ENCODE measurements at regions not wholly inside any gene's neighbourhood (a gene's known extent, or its start where the extent isn't known, plus 50 kb on each side); places are given as distances from the start of the nearest gene placed in this dataset.

DNA sequence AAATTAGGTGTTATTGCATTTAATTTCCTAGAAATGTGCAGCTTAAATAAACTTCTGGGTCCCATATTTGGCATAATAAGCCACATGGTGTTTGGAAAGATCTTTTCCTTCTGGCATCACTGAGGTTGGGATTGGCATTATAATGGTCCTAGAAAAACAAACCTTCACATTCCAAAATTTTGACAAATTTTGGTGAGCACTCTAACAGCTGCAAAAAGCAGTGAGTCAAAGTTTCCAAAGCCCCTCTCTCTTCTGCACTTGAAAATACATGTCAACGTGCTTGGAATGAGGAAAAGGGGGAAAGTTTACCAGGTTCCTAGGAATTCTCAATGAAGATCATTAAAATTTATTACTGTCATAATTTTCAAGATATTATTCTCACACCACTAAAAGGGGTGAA, 77.8 kb upstream of the STK17B start:
- no peak for DNase-seq

DNA sequence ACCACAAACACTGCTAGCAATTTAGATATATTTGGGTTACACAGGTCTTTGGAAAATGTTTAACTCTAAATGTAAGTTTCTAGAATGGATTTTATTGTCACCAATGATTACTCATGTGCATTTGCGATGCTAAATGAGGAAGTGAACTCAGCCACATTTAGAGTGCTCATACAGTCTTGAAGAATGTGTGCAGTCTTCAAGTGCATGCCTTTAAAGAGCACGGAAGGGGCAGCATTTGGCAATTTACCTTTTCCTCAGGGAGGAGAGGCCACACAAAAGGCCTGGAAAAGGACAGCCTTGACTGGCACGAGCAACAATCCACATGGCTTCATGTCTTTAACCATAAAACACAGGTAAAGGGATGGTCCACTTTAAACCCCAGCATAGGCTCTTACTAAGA, 78.5 kb upstream of the STK17B start:
- DNase-seq = no peak

DNA sequence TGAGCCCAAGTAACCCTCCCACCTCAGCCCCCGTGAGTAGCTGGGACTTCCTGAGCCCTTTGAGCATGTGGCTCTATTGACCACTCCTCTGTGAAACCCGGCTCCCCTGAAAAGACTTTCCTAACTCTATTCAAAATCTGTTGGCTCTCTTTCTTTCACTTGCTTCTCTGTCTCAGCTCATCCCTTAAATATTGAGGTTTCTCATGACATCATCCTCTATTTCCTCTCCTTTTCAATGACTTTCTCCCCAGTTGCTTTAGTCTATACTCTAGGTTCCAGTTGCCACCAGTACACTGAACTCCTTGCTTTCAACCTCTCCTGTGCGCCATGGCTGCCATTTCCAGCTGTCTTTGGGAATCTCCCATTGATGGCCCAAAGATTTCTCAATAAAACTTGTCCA, 79.8 kb upstream of the STK17B start:
- no peak for DNase-seq

DNA sequence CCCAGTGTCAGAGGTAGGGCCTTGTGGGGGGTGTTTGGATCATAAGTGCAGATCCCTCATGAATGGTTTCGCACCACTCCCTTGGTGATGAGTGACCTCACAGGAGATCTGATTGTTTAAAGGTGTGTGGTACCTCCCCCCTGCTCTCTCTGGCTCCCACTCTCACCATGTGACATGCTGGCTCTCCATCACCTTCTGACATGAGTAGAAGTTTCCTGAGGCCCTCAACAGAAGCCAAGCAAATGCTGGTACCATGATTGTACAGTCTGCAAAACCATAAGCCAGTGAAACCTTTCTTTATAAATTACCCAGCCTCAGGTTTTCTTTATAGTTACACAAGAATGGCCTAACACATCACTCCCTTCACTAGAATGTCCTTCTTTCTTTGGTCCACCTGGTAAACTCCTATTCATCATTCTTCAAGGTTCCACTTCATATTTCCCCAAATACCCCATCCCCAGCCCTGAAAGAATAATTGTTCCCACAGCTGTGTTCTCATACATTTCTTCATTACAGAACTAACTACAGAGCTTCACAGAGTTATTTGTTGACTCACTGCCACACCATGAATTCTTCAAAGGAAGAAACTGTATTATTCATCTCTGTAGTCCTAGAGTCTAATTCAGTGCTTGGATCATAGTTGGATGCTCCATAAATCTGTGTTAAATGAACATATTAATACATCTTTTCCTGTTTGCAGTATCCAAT, 81.2 kb upstream of the STK17B start:
- DNase-seq = no peak

DNA sequence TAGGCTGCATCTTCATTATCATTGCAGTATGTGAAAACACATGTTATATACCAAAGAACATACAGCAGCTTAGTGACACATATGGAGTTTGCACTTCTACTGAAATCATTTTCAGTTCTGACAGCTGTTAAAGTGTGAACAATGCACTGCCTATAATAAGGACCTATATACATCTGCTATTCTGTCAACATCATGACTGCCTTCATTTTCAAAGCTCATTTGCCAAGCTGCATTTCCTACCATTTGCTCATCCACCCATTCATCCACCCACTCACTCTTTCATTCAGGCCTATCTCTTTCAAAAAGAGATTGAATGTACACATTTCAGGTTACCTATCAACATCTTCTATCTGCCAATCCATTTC, 81.7 kb upstream of the STK17B start:
- DNase-seq = no peak

DNA sequence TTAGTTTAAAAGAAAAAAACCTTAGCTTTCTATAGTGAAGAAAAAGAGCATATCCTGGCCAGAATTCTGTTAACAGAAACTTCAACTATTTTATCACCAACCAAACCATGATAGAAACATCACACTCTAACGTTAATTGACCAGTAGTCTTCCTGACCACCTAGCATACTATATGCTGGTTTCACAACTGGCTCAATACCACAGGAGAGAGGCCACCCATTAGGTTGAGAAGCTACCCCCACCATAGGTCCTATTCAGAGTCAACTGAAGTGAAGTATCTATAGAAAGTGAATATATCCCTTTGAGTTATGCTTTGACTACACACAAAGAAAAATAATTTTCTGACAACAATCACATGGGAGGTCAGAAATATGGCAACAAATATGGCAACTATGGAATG, 85.2 kb upstream of the STK17B start:
- DNase-seq = no peak

DNA sequence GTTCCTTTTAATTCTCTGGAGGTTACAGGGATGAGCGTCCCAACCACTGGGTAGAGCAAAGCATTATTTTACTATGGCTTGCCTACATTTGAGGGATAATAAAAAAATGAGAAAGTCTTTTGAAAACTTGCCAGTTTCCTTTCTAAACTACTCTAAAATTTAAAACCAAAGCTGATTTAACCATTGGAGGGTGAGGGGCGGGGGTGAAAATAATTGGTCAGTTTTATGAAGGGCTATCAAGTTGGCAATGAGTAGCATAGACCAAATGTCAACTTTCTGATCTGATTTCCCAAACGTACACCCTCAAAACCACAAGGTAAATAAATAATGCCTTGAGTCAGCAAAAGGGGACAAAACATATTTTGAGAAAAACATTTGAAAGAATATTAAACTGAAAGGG, 85.7 kb upstream of the STK17B start:
- DNase-seq = no peak

DNA sequence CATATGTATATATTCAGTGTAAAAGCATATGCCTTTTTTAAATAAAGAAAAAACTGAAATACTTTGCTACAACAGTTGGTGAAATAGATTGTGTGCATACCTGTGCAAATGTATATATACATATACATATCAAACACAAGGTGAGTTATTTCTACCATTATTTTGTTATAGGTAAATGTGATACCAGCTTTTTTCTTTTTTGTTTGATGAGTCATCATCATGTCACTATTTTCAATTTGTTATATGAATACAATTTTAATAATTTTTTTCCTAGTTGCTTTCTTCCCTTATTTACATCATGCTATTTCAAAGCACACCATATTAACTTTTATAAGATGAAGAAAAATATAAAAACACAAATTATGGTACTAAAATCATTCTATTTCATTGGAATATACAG, 87.0 kb upstream of the STK17B start:
- no peak for DNase-seq

DNA sequence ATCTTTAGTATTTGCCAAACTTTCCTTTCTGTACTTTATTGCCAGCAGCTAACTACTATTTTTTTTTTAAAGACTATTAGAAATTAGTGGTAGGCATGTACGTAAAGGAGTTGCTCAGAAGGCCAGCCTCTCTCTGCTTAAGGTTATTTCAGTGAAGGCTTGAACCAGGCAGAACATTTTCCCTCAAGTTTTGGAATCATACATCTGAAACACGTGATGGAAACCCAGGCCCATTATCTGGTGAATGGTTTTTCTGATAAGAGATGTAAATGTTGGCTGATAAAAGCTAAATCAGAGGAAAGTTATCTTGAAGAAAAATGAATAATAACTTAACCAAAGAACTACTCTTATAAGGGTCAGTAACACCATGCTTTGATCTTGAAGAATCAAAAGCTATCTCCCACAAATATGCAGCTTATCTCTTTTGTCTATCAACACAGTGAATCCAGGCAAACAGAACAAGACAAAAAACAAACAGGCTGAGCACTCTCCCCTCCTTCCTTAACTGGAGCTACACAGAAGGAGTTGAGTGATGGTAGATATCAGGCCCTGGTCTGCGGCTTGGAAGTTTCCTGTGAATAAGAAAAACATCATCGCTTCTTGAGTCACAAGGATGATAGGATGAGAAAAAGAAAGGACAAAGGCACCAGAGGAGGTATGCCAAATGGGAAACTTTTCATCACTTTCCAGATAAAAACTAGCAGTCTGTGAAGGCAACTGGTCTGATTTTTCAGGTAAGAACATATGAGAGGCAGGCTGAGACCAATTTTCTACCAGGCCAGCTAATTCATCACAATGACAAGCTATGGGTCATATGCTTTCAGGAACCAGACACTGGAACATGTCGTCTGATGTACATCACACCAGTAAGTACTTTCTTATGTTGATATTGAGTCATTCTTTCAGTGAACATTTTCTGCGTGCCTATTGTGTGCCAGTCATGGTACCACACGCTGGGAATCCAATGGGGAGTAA, 88.4 kb upstream of the STK17B start:
- DNase-seq = no peak

DNA sequence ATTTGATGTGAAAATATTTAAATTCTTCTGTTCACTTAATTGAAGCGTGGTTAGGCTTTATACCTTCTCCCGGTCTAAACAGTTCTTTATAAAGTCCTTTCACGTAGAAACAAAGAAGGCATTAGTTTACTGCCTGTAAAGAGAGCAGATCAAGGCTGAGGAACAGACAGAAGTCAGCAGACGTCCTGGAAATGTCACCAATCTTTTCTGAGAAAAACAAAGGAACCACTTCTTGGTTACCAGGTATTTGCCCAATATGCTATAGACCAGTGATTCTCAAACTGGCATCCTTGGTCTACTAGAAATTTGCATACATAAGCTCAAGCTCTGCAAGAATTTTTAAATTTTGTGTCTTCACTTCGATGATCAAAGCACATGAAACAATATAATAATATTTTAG, 89.2 kb upstream of the STK17B start:
- no peak for DNase-seq

DNA sequence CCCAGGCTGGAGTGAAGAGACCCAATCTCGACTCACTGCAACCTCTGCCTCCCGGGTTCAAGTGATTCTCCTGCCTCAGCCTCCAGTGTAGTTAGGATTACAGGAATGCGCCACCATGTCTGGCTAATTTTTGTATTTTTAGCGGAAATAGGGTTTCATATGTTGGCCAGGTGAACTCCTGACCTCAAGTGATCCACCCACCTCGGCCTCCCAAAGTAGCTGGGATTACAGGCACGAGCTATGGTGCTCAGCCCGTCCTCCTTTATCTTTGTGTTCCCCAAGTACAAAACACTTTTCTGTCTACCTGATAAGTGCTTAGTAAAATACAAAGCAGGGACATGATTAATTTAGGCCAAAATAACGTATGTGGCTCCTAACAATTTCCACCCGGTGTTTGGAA, 91.2 kb upstream of the STK17B start:
- DNase-seq = no peak

DNA sequence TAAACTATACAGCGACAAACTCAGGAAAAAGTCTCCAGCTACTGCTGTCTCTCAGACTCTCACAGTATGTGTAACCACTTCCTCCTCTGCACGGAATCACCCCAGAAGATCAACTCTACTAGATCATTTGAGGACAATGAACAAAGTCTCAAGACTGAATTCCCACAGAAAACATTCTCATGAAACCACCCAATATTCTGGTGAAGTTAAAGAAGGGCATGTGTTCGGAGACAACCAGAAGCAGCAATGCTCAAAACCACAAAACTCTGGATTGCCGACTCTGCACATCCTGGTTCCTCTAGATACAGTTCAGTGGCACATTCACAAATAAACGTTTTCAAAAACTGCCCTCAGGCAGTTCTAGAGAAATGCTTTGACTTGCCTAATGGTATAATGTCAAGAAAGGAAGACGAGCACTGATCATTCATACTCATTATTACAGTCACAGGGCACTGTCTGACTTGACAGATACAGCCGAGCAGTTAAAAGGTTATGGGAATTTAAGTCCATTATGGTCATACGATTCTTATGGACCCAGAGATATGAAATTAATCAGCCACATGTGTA, 91.9 kb upstream of the STK17B start:
- no peak for DNase-seq

DNA sequence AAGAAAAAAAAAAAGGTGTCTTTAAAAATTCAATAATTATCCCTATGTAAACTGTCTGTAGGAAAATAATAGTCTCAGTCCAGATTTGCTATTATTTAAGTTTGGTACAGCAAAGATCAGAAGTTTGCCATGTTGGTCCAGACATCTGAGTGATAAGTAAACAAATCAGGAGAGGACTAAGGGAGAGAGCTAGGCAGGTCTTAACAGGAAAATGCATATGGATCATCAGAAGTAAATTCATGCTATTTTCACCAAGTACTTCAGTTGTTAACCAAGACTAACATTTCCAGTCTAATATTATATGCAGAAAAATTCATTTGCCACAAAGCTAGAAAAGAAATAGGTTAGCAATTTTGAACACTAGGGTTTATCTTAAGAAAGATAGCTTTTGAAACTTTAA, 95.0 kb upstream of the STK17B start:
- DNase-seq = no peak

DNA sequence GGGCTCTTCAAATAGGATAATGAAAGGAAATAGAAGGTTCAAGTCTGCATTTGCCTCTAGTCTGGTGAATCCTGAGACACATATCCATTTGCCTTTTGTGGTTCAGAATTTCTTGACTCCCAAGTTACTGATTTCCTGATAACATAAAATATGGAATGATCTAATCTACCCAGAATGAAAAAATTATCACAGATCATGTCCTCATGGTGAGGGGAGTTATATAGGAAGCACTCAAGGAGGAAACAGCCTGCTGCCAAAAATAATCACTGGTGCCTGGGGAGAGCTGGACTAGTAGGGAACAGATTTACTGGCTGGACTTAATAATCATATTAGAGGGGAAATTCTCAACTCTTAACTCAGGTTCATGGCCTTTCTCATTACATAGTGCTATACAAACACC, 95.5 kb upstream of the STK17B start:
- no peak for DNase-seq

DNA sequence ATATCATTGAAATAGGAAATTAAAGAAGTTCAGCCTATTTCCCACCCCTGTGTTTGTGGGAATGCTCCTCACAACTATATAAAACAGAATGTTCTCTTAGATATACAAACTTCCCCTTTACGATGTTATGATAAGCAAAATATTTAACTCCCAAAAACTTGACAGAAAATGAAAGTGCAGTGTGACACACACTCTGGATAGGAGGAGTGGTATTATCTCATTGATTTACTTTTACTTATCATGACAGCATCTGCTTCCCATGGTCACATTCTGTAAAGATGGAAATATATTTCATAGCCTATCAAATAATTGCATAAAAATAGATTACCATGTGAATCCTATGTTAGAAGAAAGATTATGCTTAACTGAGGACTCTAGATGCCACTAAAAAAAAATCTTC, 96.6 kb upstream of the STK17B start:
- no peak for DNase-seq

DNA sequence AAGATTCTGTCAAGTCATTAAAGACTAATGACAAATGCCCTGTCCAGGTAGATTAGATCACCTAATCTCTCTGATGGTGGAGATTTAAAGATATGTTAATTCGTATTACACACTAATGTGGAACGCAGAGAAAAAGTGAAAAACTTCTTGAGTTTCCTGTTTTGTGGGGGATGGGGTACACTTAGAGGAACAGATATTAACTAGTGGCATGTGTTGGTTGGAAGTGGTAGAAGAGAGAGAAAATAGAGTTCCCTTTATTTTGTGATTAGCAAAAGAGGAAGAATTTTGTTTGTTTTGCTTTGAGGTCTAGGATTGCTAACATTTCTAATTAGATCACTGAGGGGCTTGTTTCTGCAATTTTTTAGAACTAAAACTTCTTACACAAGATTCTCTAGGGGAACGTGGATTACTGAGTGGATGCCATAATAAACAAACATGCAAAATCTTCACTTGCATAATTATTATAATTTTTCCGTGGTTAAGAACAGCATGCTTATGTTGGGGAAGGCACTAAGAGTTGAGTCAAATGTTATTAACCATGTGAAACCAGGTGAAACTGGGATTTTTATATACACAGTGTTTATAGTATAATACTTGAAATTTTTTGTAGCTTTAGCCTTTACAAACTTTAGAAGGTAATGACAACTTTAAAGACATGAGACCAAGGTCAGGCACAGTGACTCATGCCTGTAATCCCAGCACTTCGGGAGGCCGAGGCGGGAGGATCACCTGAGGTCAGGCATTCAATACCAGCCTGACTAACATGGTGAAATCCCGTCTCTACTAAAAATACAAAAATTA, 97.4 kb upstream of the STK17B start:
- DNase-seq = no peak

DNA sequence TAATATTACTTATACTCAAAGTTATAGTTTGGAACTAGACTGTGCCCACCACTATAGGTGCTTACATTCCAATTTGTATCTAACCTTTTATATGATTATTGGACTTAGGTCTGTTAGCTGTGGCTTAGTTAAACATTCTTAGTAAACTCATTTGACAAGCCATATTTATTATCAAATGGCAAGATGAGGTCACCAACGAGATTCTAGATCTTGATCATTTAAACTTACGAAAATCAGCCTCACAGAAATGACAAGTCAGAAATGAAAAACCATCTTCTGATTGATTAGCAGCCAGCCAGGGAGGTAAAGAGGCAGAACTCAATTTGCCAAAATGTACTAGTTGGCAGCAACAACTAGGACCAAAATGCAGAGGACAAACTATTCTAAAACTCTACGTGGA, 100.4 kb upstream of the STK17B start:
- DNase-seq = no peak

DNA sequence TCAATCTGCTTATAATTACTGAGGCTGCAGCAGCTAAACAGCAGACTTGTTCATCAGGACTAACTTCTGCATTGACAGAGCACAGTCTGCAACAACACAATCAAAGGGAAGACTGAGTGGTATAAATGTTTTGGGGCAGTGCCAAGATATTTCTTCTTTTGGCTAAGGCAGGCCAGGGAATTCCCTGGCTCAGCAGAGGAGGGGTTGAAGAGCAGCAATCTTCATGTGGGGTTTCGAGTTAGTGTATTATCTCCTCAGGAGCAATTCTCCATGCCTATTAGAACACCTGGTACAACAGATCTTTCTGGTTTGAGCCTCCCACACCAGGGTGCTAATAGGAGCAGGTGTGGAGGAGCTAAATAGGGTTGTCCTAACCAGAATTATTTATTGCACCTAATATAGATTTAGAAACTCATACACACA, 103.0 kb upstream of the STK17B start:
- peak; percentile 28 for DNase-seq

DNA sequence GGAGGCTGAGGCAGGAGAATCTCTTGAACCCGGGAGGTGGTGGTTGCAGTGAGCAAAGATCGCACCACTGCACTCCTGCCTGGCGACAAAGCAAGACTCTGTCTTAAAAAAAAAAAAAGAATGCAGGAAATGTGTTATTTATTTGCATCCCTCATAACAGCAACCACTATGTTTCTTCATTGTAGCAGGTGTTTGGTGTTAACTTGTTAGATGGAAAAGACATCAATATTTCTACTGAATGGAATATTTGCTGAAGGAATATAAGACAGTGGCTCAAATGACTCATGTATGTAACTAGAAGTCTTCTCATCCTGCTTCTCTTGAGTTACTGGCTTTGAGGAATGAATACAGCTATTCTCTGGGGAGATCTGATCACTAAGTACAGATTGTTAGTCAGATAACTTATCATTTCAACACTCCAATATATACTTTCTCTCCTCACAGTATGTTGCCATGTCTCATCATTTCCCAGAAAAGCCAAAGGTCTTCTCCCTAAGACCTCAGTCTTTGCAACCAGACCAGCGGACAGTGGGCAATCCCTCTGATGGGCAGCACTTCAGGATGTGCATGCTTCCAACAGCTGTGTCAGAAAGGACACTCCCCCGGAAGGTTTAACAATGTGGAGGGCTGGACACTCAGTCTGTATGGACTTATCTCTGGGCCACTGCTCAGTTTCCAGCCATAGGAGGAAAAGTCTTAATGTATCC, 104.4 kb upstream of the STK17B start:
- no peak for DNase-seq

DNA sequence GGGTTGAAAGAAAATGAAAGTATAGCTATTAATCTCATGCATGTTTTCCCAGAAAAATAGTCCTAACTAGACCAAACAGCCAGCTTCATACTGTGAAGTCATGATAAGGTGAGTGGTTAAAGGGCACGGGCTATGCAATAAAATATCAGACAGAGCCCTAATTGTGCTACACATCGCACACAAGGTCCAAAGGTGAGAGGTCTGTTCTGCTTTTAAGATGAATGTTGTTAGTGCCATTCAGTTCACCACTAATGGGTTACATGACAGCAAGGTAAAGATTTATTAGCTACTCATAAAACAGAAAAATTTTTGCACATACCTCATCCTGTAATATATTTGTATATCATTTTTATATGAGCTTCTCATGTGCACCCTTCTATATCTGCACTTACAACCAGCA, 105.0 kb upstream of the STK17B start:
- no peak for DNase-seq

DNA sequence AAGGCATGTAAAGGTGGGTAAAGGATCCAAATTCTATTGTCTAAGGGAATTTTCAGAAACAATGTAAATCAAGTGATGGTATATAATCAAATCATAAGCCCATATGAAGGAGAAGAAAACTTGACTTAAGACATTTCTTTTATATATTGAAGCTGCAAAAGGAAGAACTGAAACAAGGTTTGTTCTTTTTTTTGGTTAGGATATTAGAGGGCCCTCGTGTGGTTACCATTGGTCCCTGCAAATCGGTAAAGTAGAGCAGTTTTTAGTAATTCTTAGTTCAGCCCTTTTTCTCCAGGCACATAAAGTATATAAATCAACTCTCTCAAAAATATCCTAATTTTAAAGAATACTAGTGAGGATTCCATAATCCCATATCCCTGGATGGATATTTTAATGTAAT, 105.6 kb upstream of the STK17B start:
- no peak for DNase-seq

DNA sequence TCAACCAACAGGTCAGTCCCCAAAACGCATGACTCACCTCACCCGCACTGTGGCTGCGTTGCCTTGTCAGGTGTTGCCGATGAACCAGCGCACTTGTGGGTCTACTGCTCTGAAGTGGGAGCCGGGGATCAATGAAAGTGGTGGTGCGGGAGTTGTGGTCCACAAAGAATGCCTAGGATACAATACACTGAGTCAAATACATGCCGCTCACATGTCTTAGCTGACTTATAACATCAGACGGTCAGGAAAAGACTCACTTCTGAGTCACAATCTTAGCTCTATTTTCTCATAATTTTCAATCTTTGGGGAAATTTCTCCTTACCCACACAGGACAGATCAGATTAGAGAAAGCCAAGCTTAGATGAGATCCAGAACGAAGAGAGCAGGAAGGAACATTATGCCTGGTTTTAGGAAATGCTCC, 107.1 kb upstream of the STK17B start:
- no peak for DNase-seq

Measured in muscle of arm (tissue), 1 donor.